G401.6 (cell line): ENCODE measurements at regions not wholly inside any gene's neighbourhood (a gene's known extent, or its start where the extent isn't known, plus 50 kb on each side); places are given as distances from the start of the nearest gene placed in this dataset.

ENCODE experiments used
- FAIRE-seq: peaks from 2 replicates; lab custom pipeline; 2012; peaks lifted over from hg19 to GRCh38; lab: Jason Lieb, UNC

GRCh38 chr6:78397499-78397898 is 469.9 kb upstream of the IRAK1BP1 start:
- FAIRE-seq = no peak

GRCh38 chr6:78398292-78398691 is 469.1 kb upstream of the IRAK1BP1 start:
- no peak for FAIRE-seq

DNA sequence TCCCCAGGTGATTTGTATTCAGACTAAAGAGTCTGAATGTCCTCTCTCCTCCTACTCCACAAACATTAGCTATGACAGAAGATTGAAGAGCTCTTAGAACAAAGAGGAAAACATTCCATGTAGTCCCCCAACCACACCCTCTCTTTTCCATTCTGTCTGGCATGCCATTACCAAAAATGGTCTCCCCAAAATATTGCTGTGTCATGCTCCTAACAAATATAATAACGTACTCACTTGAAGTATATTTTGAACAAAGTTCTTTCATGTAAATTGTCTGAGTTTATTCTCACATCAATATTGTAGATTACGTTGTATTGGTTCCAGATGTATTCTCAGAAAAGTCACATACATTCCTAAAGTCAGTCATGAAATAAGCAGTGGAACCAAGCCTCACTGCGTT is 467.3 kb upstream of the IRAK1BP1 start:
- FAIRE-seq = no peak

GRCh38 chr6:78427386-78427785 is 440.0 kb upstream of the IRAK1BP1 start:
- no peak for FAIRE-seq

DNA sequence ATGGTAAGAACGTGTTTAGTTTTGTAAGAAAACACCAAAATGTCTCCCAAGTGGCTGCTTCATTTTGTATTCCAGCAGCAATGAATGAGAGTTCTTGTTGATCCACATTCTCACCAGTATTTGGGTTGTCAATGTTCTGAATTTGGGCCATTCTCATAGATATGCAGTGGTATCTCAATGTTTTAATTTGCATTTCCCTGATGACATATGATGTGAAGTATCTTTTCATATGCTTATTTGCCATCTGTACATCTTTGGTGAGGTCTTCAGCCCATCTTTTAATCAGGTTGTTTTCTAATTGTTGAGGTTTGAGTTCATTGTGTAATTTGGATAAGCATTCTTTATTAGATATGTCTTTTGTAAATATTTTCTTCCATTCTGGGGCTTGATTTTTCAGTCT is 436.8 kb upstream of the IRAK1BP1 start:
- FAIRE-seq = no peak

DNA sequence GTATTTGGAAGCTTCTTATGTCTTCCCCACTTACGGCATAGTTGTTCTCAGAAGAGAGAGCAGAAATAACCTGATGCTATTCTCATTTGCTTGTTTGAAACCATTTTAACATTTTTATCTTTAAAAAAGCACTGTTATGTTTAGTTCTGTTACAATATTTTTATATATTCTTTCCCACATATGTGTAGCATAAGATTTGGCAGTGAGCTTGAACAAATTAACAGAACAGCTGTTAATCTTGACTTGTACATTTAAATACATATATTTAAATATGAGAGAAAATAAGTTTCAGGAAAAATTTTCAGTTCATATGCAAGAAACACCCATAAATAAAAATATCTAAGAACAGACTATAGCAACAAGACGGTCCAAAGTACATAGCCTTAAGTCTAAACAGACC is 431.7 kb upstream of the IRAK1BP1 start:
- no peak for FAIRE-seq

- no peak for FAIRE-seq
These were observed 431.0 kb upstream of the IRAK1BP1 start for GRCh38 chr6:78436335-78436734.

- FAIRE-seq = no peak
These were observed 429.2 kb upstream of the IRAK1BP1 start for GRCh38 chr6:78438135-78438534.

- no peak for FAIRE-seq
These were observed 406.6 kb upstream of the IRAK1BP1 start for GRCh38 chr6:78460711-78461110.

GRCh38 chr6:78462728-78463127 is 404.6 kb upstream of the IRAK1BP1 start:
- FAIRE-seq = no peak

GRCh38 chr6:78465059-78465634 is 402.2 kb upstream of the IRAK1BP1 start:
- FAIRE-seq = no peak

DNA sequence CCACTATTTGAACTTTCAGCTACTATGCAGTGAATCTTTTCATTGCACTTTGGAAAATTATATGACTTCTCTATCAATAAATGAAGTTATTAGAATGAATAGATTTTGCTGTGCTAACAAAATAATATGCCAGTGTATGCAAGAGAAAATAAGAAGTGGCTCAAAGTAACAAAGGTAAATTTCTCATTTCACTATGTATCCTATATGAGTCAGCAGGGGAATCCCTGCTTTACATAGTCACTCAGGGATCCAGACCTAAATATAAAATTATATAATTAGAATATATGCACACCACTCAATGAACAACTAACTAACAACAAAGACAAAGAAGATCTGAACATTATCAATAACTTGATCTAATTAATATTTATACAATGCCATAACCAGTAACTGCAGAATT is 390.8 kb upstream of the IRAK1BP1 start:
- no peak for FAIRE-seq

DNA sequence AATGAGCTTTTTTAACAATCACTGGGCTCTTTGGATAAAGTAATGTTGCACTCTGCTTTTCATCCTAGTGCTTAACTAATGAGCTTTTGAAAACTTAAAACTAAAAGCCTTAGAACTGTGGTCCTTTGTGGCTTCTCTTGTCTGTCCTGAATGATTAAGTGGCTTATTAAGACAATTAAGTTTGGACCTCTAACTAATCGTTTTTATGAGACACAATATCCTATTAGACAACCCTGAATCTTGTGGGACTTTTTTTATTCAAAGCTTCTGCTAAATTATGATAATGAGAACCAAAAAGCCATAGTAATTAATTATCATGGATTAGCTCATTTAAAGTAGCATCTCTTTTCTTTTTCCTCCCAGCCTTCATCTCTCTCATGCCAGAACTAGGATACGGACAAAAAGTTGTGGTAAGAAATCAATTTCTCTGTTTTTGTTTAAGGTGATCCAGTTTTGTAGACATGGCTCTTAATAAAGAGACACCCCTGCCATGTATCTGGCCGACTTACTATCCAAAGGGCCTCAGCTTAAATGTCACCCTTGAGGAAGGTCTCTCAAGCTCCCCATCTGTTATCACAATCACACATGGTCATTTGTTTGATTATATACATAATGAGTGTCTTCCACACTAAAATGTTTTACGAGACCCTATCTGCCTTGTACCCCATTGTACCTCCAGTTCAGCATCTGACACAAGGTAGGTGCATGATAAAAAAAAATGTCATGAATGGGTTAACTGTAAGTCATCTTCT is 384.4 kb upstream of the IRAK1BP1 start:
- no peak for FAIRE-seq

DNA sequence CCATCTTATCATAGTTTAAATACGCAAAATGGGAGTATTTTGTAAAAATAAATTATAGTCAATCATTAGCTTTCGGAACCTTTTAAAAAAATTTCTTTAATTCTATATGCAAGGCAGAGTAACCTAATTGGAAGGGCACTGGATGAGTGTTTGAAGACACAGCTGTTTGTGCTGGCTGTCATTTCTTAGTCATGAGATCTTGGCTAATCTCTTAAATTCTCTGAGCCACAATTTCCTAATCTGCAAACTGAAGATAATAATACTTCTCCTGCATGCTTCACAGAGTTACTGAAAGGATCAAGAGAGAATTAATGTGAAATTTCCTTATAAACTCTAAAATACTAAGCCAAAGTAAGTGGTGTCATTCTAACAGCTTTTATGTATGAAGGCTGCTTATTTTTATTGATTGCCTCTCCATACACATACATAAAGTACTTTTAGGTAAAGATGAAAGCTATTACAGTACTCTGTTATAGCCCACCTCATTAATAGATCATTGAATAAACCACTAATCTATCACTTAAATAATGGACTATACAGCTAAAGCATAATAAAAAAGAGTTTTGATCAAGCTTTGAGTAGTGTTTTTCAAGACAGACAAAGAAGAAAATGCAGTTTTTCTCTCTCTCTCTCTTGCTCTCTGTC is 383.7 kb upstream of the IRAK1BP1 start:
- FAIRE-seq = no peak

DNA sequence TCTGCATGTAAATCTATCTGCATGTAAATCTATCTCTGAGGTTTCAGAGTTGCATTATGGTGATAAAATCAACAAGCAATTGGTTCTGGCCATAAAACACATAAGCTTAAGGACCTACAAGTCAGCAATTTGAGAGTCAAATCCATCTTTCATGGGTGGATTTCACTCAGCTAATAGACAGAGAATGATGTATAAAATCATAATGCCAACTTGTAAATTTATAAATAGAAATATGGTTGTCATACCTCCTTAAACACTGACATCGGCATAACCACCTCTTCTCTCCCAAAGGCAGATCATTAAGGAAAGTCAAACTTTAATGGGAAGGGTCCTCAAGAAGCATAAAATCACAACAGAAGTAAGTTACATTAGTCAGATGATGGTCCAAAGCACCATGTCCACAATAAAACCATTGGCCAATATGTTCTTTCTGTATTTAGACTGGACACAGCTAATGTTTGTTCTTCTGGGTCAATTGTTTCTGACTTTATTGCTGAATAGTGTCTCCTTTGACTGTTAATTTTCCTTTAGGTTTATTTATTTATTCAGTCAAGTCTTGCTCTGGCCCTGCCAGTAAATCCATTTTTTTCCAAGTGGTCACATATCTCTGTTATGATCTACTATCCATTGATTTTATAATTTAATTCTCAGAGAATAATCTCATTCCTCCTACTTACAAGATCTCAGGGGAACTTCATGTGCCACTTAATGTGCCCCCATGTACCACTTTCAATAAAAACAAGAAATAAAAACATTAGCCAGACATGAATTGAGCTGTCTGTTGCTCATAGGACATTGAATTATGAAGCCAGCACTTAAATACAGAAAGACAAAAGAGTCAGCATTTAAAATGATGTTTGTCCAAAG is 382.9 kb upstream of the IRAK1BP1 start:
- no peak for FAIRE-seq

- no peak for FAIRE-seq
These were observed 379.9 kb upstream of the IRAK1BP1 start for GRCh38 chr6:78487401-78487800.

- FAIRE-seq = no peak
These were observed 377.5 kb upstream of the IRAK1BP1 start for GRCh38 chr6:78489874-78490273.

GRCh38 chr6:78492351-78493017 is 374.9 kb upstream of the IRAK1BP1 start:
- no peak for FAIRE-seq

- FAIRE-seq = no peak
These were observed 366.9 kb upstream of the IRAK1BP1 start for GRCh38 chr6:78500299-78501089.

- no peak for FAIRE-seq
These were observed 364.9 kb upstream of the IRAK1BP1 start for GRCh38 chr6:78502386-78502887.

- no peak for FAIRE-seq
These were observed 362.2 kb upstream of the IRAK1BP1 start for GRCh38 chr6:78505178-78505577.
